IMR-90 (cell line): ENCODE measurements at regions not wholly inside any gene's neighbourhood (a gene's known extent, or its start where the extent isn't known, plus 50 kb on each side); places are given as distances from the start of the nearest gene placed in this dataset.

ENCODE experiments used
- ATAC-seq: fragments of 200-7000 bp; cut with Tn5 transposase; 2 replicates; pipeline ENCODE4 v1.9.1; 2020; ENCODE audit warnings: low read depth, mild to moderate bottlenecking, moderate library complexity
- BruUV-seq: library from RNA; stranded (reverse); fragments of 400-500 nt; replicated peaks from 2 replicates; lab custom pipeline; 2021; lab: Mats Ljungman, UMichigan
- CTCF ChIA-PET: fragments of 300-600 bp; formaldehyde crosslinking; extraction: SDS; loops from one replicate; lab custom pipeline; 2021; ENCODE audit warnings: antibody characterized with exemption; lab: Yijun Ruan, JAX
- POLR2A ChIA-PET: fragments of 300-600 bp; sonication (Branson Sonifier 250); formaldehyde crosslinking; loops from one replicate; lab custom pipeline; 2022; ENCODE audit warnings: antibody characterized with exemption; ENCODE audit not compliant: unreplicated experiment; lab: Charles Lee
- DNase-seq: peaks from one replicate; pipeline ENCODE4 v3.0.0; 2013
- H2AFZ ChIP-seq: replicated peaks from 2 replicates; pipeline ENCODE3; 2013; ENCODE audit warnings: low read length, mild to moderate bottlenecking; ENCODE audit not compliant: poor library complexity
- H2AK5ac ChIP-seq: 2 replicates; pipeline ENCODE4 v1.6.1; 2013; ENCODE audit warnings: low read depth, low read length, inconsistent platforms
- H2AK9ac ChIP-seq: replicated peaks from 2 replicates; pipeline ENCODE3; 2013; ENCODE audit warnings: mild to moderate bottlenecking, low read depth, low read length, moderate library complexity; ENCODE audit not compliant: poor library complexity
- H2BK120ac ChIP-seq: 2 replicates; pipeline ENCODE4 v1.6.1; 2013; ENCODE audit warnings: low read depth, low read length, inconsistent platforms
- H2BK15ac ChIP-seq: 3 replicates; pipeline ENCODE4 v1.6.1; 2013; ENCODE audit warnings: low read depth, low read length, inconsistent platforms
- H2BK20ac ChIP-seq: 2 replicates; pipeline ENCODE4 v1.6.1; 2013; ENCODE audit warnings: low read depth, mild to moderate bottlenecking, inconsistent platforms, low read length, moderate library complexity
- H2BK5ac ChIP-seq: 2 replicates; pipeline ENCODE4 v1.6.1; 2013; ENCODE audit warnings: mild to moderate bottlenecking, low read depth, low read length, inconsistent platforms; ENCODE audit not compliant: poor library complexity, severe bottlenecking
- H3K14ac ChIP-seq: replicated peaks from 2 replicates; pipeline ENCODE4 v1.6.1; 2013; ENCODE audit warnings: low read depth, low read length, inconsistent platforms
- H3K18ac ChIP-seq: 2 replicates; pipeline ENCODE4 v1.6.1; 2013; ENCODE audit warnings: low read depth, low read length, control low read depth
- H3K23ac ChIP-seq: 2 replicates; pipeline ENCODE4 v1.6.1; 2013; ENCODE audit warnings: low read depth, low read length, inconsistent platforms
- H3K27ac ChIP-seq: 2 replicates; pipeline ENCODE4 v1.5.1; 2013; ENCODE audit warnings: mild to moderate bottlenecking, control low read depth, low read length; ENCODE audit not compliant: insufficient read depth
- H3K27me3 ChIP-seq: 2 replicates; pipeline ENCODE4 v1.6.1; 2013; ENCODE audit warnings: low read length; ENCODE audit not compliant: control insufficient read depth, insufficient read depth
- H3K36me3 ChIP-seq: 2 replicates; pipeline ENCODE4 v1.6.1; 2013; ENCODE audit warnings: low read length, mixed read lengths; ENCODE audit not compliant: control insufficient read depth, insufficient read depth
- H3K4ac ChIP-seq: 2 replicates; pipeline ENCODE4 v1.6.1; 2013; ENCODE audit warnings: low read depth, low read length, inconsistent platforms
- H3K4me1 ChIP-seq: 2 replicates; pipeline ENCODE4 v1.6.1; 2013; ENCODE audit warnings: low read length, mixed read lengths; ENCODE audit not compliant: control insufficient read depth, insufficient read depth
- H3K4me2 ChIP-seq: 2 replicates; pipeline ENCODE4 v1.6.1; 2013; ENCODE audit warnings: low read depth, mild to moderate bottlenecking, control low read depth, low read length, moderate library complexity
- H3K4me3 ChIP-seq: 2 replicates; pipeline ENCODE4 v1.5.1; 2013; ENCODE audit warnings: low read depth, mild to moderate bottlenecking, control low read depth, low read length, moderate library complexity; ENCODE audit not compliant: insufficient read depth
- H3K56ac ChIP-seq: 2 replicates; pipeline ENCODE4 v1.6.1; 2013; ENCODE audit warnings: low read length, inconsistent platforms; ENCODE audit not compliant: insufficient read depth; ENCODE audit errors: extremely low read depth
- H3K79me1 ChIP-seq, 2 experiments: 2 replicates each; pipeline ENCODE4 v1.6.1; 2013; ENCODE audit warnings: low read length in 2 of 2, inconsistent platforms in 1 of 2, low read depth in 1 of 2
- H3K9ac ChIP-seq: 2 replicates; pipeline ENCODE4 v1.6.1; 2013; ENCODE audit warnings: low read depth, low read length, control low read depth
- H3K9me1 ChIP-seq: 2 replicates; pipeline ENCODE4 v1.6.1; 2013; ENCODE audit warnings: low read length, inconsistent platforms; ENCODE audit not compliant: insufficient read depth
- H3K9me3 ChIP-seq: 2 replicates; pipeline ENCODE4 v1.6.1; 2013; ENCODE audit warnings: low read length; ENCODE audit not compliant: control insufficient read depth, insufficient read depth
- H4K20me1 ChIP-seq: 2 replicates; pipeline ENCODE4 v1.6.1; 2013; ENCODE audit warnings: low read length, inconsistent platforms; ENCODE audit not compliant: insufficient read depth
- H4K5ac ChIP-seq: 2 replicates; pipeline ENCODE4 v1.6.1; 2013; ENCODE audit warnings: mild to moderate bottlenecking, low read depth, low read length, control low read depth
- H4K8ac ChIP-seq, 2 experiments: 2 replicates each; pipeline ENCODE4 v1.6.1; 2013; ENCODE audit warnings: low read depth in 2 of 2, low read length in 2 of 2, control low read depth in 1 of 2, inconsistent platforms in 1 of 2
- H4K91ac ChIP-seq: 2 replicates; pipeline ENCODE4 v1.6.1; 2013; ENCODE audit warnings: low read depth, low read length, inconsistent platforms; ENCODE audit not compliant: insufficient read depth
- BHLHE40 ChIP-seq: fragments of 150-350 bp; IDR thresholded peaks from 2 replicates; pipeline ENCODE4 v1.6.1; 2016; ENCODE audit warnings: mild to moderate bottlenecking, low read depth, low read length
- CEBPB ChIP-seq: IDR thresholded peaks from 2 replicates; pipeline ENCODE4 v1.6.1; 2012; ENCODE audit warnings: low read depth, low read length, improper control_type of control experiment
- CHD1 ChIP-seq: IDR thresholded peaks from 2 replicates; pipeline ENCODE4 v1.6.1; 2012; ENCODE audit warnings: low read depth, low read length, improper control_type of control experiment
- CTCF ChIP-seq: conservative IDR thresholded peaks from 2 replicates; pipeline ENCODE4 v1.5.1; 2012; ENCODE audit warnings: mild to moderate bottlenecking, low read depth, low read length, improper control_type of control experiment
- ELK1 ChIP-seq: fragments of 150-350 bp; IDR thresholded peaks from 2 replicates; pipeline ENCODE4 v1.6.1; 2016; ENCODE audit warnings: low read depth, mild to moderate bottlenecking, low read length, moderate library complexity, borderline replicate concordance
- FOS ChIP-seq: fragments of 150-350 bp; IDR thresholded peaks from 2 replicates; pipeline ENCODE4 v1.6.1; 2016; ENCODE audit warnings: low read depth, low read length
- MAFK ChIP-seq: IDR thresholded peaks from 2 replicates; pipeline ENCODE4 v1.6.1; 2012; ENCODE audit warnings: low read depth, low read length, improper control_type of control experiment
- MAZ ChIP-seq: IDR thresholded peaks from 2 replicates; pipeline ENCODE4 v1.6.1; 2012; ENCODE audit warnings: low read depth, mild to moderate bottlenecking, low read length, improper control_type of control experiment, moderate library complexity, borderline replicate concordance
- MXI1 ChIP-seq: IDR thresholded peaks from 2 replicates; pipeline ENCODE4 v1.6.1; 2012; ENCODE audit warnings: low read depth, mild to moderate bottlenecking, low read length, moderate library complexity, borderline replicate concordance
- NFE2L2 ChIP-seq: fragments of 150-350 bp; IDR thresholded peaks from 2 replicates; pipeline ENCODE4 v1.6.1; 2016; ENCODE audit warnings: low read depth, mild to moderate bottlenecking, low read length
- POLR2A ChIP-seq: IDR thresholded peaks from 2 replicates; pipeline ENCODE4 v1.6.1; 2012; ENCODE audit warnings: mild to moderate bottlenecking, low read depth, low read length
- RAD21 ChIP-seq: IDR thresholded peaks from 2 replicates; pipeline ENCODE4 v1.6.1; 2012; ENCODE audit warnings: low read length, improper control_type of control experiment
- RCOR1 ChIP-seq: IDR thresholded peaks from 2 replicates; pipeline ENCODE4 v1.6.1; 2012; ENCODE audit warnings: mild to moderate bottlenecking, low read length, improper control_type of control experiment; ENCODE audit not compliant: insufficient replicate concordance
- RFX5 ChIP-seq: IDR thresholded peaks from 2 replicates; pipeline ENCODE4 v1.8.0; 2012; ENCODE audit warnings: low read depth, mild to moderate bottlenecking, low read length, moderate library complexity
- SMC3 ChIP-seq: fragments of 150-350 bp; IDR thresholded peaks from 2 replicates; pipeline ENCODE4 v1.6.1; 2016; ENCODE audit warnings: low read depth, mild to moderate bottlenecking, antibody characterized with exemption, low read length, moderate library complexity
- USF2 ChIP-seq: fragments of 150-350 bp; IDR thresholded peaks from 2 replicates; pipeline ENCODE4 v1.6.1; 2017; ENCODE audit warnings: mild to moderate bottlenecking, antibody characterized with exemption, low read length, low read depth
- WGBS, 2 experiments: methylation state at CpG; one replicate each; pipeline versions ENCODE4 v1.1.5 to v1.1.7; 2013; ENCODE audit warnings: missing lambda C conversion rate in 2 of 2; ENCODE audit not compliant: insufficient read length in 1 of 2; ENCODE audit errors: extremely low coverage in 2 of 2; 5-methylcytosine and 5-hydroxymethylcytosine counted together
- dilution Hi-C: fragments of 300-500 bp; cut with HindIII; formaldehyde crosslinking; loops from one replicate; pipeline ENCODE4 v1.14.3; 2018; ENCODE audit warnings: low sequenced_read_pairs; ENCODE audit not compliant: unreplicated experiment
- in situ Hi-C: fragments of 300-500 bp; cut with MboI; formaldehyde crosslinking; loops from 3 replicates; pipeline ENCODE4 v1.14.3; 2019; ENCODE audit warnings: low sequenced_read_pairs, inconsistent platforms, mixed read lengths
- intact Hi-C: fragments of 100-400 bp; cut with micrococcal nuclease; formaldehyde crosslinking; loops from 2 replicates; pipeline ENCODE4 v1.10.0; 2022

GRCh38 chr1:201667479-201667878 is 128.6 kb downstream of the NAV1 start:
- dilution Hi-C loops (no loop called here), intact Hi-C loops (no loop called here), in situ Hi-C loops (no loop called here)
- Histone ChIP-seq H2BK15ac (no peak overlapping the region), H3K56ac (no peak overlapping the region), H3K27ac (no peak overlapping the region), H3K4ac (no peak overlapping the region), H2BK120ac (no peak overlapping the region), H3K18ac (no peak overlapping the region), H4K5ac (no peak overlapping the region), H4K20me1 (peaks cover 97% of the 10 kb centered on the region), H3K9me1 (peaks cover 61% of the 10 kb centered on the region), H3K4me3 (no peak overlapping the region), H2AK5ac (no peak overlapping the region), H3K23ac (no peak overlapping the region), H2AFZ (no peak overlapping the region), H2AK9ac (no peak overlapping the region), H3K9ac (no peak overlapping the region), H4K8ac (no peak overlapping the region), H3K14ac (no peak overlapping the region), H3K36me3 (peaks cover 20% of the 10 kb centered on the region), H3K9me3 (no peaks in the 10 kb centered on the region), H2BK5ac (no peak overlapping the region), H3K4me2 (no peak overlapping the region), H3K79me1 (peaks cover 36 to 98% of the 10 kb centered on the region in 2 experiments), H3K4me1 (peaks cover 3% of the 10 kb centered on the region; the same call in 1 of the 2 replicates), H4K91ac (no peak overlapping the region), H3K27me3 (no peaks in the 10 kb centered on the region), H2BK20ac (no peak overlapping the region)
- WGBS, 2 experiments, result no CpG with 5 or more reads among the region's 5 CpGs
- no TSS peak for BruUV-seq
- DNase-seq (no peak), ATAC-seq (no peak)
- ChIA-PET CTCF (no interaction called here), POLR2A (no interaction called here)
- TF ChIP-seq FOS (no peak), RFX5 (no peak), CEBPB (no peak), MXI1 (no peak), ELK1 (no peak), NFE2L2 (no peak), MAZ (no peak), BHLHE40 (no peak), CHD1 (no peak), USF2 (no peak), MAFK (no peak), RCOR1 (no peak), POLR2A (no peak), RAD21 (no peak), CTCF (no peak), SMC3 (no peak)
